Psoas muscle (tissue), 7 donors: ENCODE measurements at regions not wholly inside any gene's neighbourhood (a gene's known extent, or its start where the extent isn't known, plus 50 kb on each side); places are given as distances from the start of the nearest gene placed in this dataset.

Experiments used
- ATAC-seq, 4 donors: fragments of 200-7000 bp; cut with Tn5 transposase; one replicate each; pipeline ENCODE4 v1.9.1; 2020; ENCODE audit warnings: moderate library complexity in 3 of 4, mild to moderate bottlenecking in 2 of 4
- DNase-seq, 2 donors: peaks; one replicate each; pipeline ENCODE4 v3.0.0-alpha.2; 2020
- H3K27ac ChIP-seq: fragments of 200-600 bp; one replicate; pipeline ENCODE4 v1.8.0; 2022
- H3K27me3 ChIP-seq, 3 donors: fragments of 200-600 bp in 1 of 3; one replicate each; pipeline versions ENCODE4 v1.6.1 to v1.8.0; 2013 to 2022; ENCODE audit warnings: low read length in 2 of 3, mild to moderate bottlenecking in 2 of 3, moderate library complexity in 1 of 3; ENCODE audit not compliant: insufficient read depth in 3 of 3
- H3K36me3 ChIP-seq, 2 donors: fragments of 200-600 bp in 1 of 2; one replicate each; pipeline versions ENCODE4 v1.6.1 to v1.8.0; 2013 to 2022; ENCODE audit warnings: low read depth in 1 of 2, mild to moderate bottlenecking in 1 of 2, moderate library complexity in 1 of 2; ENCODE audit not compliant: insufficient read depth in 1 of 2
- H3K4me1 ChIP-seq: fragments of 200-600 bp; one replicate; pipeline ENCODE4 v1.8.0; 2022
- H3K4me3 ChIP-seq: fragments of 200-600 bp; one replicate; pipeline ENCODE4 v1.8.0; 2022; ENCODE audit warnings: mild to moderate bottlenecking
- H3K9me3 ChIP-seq: fragments of 200-600 bp; one replicate; pipeline ENCODE4 v1.8.0; 2022
- CTCF ChIP-seq: fragments of 200-600 bp; IDR thresholded peaks from one replicate; pipeline ENCODE4 v1.8.0; 2022; ENCODE audit warnings: antibody characterized with exemption
- WGBS, 3 donors: extraction: QIAGEN DNeasy Blood & Tissue Kit; methylation state at CpG; one replicate each; pipeline versions ENCODE4 v1.1.6 to v1.1.7; 2013; 5-methylcytosine and 5-hydroxymethylcytosine counted together
- intact Hi-C, 2 donors: fragments of 100-400 bp; cut with DNase I; formaldehyde crosslinking; loops; one replicate each; pipeline versions ENCODE4 v1.11.0 to v1.14.2; 2022
- donor health status: healthy with polysubstance abuse.
- donor health status: DM: no; HTN: no; CAD: no; lungs with moderate emphysema.
- donor health status: Bipolar disorder and iron deficiency.
- donor health status: healthy.
- donor health status: DM: yes; HTN: yes; CAD: no.
- donor health status: DM: no; HTN: no; CAD: no.
- donor health status: DM: yes; HTN: yes; CAD: no.

DNA sequence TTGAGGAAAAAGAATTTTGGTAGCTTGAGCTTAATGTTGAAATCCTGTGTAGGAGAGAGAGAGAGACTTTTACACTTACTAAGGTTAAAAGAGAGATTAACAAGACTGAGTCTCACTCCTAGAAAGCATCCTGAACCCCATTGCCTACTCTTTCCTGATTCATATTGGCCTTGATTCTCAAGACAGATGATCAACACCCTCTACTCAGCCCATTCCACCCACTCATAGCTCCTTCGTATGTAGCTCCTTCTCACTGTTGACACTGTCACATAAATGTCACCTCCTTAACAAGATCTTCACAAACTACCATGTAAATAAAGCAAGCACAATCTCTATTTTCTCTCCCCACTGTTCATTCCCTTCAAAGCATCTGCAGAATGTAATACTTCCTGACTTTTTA lies 574.6 kb upstream of the LMCD1 start:
- no peak for TF ChIP-seq CTCF
- ATAC-seq (no peak), DNase-seq (no peak)
- Histone ChIP-seq H3K4me3 (no peak overlapping the region), H3K27ac (no peak overlapping the region), H3K9me3 (no peaks in the 10 kb centered on the region), H3K4me1 (no peaks in the 10 kb centered on the region), H3K27me3 (no peaks in the 10 kb centered on the region), H3K36me3 (no peaks in the 10 kb centered on the region)
- WGBS, 3 donors: 54 to 61% (median 60%) methylated on average over 1 of the region's 1 CpG
- intact Hi-C loops: no loop called here

- no peak for TF ChIP-seq CTCF
- H3K27ac ChIP-seq: no peak overlapping the region
- DNase-seq (no peak), ATAC-seq (no peak)
- H3K36me3 ChIP-seq: no peaks in the 10 kb centered on the region
- no peaks in the 10 kb centered on the region for H3K4me1 ChIP-seq
- intact Hi-C loops: no loop called here
- no peak overlapping the region for H3K4me3 ChIP-seq
- H3K9me3 ChIP-seq: no peaks in the 10 kb centered on the region
- H3K27me3 ChIP-seq: no peaks in the 10 kb centered on the region
Observed at GRCh38 chr3:7927864-7928263, 573.8 kb upstream of the LMCD1 start.

GRCh38 chr3:7929319-7929889 lies 572.2 kb upstream of the LMCD1 start:
- 54 to 63% (median 57%) methylated on average over 2 of the region's 2 CpGs for WGBS, 3 donors
- H3K9me3 ChIP-seq: no peaks in the 10 kb centered on the region
- H3K4me3 ChIP-seq: no peak overlapping the region
- no peak for DNase-seq
- no peak for TF ChIP-seq CTCF
- intact Hi-C loops: no loop called here
- no peaks in the 10 kb centered on the region for H3K36me3 ChIP-seq
- H3K27me3 ChIP-seq: no peaks in the 10 kb centered on the region
- ATAC-seq: no peak
- H3K27ac ChIP-seq: no peak overlapping the region
- H3K4me1 ChIP-seq: no peaks in the 10 kb centered on the region

GRCh38 chr3:7934362-7934761 lies 567.3 kb upstream of the LMCD1 start:
- no peaks in the 10 kb centered on the region for H3K9me3 ChIP-seq
- TF ChIP-seq CTCF: no peak
- ATAC-seq (no peak), DNase-seq (no peak)
- no peaks in the 10 kb centered on the region for H3K27me3 ChIP-seq
- no peak overlapping the region for H3K4me3 ChIP-seq
- no peaks in the 10 kb centered on the region for H3K36me3 ChIP-seq
- no peaks in the 10 kb centered on the region for H3K4me1 ChIP-seq
- WGBS, 3 donors: 62 to 71% (median 67%) methylated on average over 2 of the region's 2 CpGs
- H3K27ac ChIP-seq: no peak overlapping the region
- intact Hi-C loops: no loop called here

- H3K36me3 ChIP-seq: no peaks in the 10 kb centered on the region
- no peaks in the 10 kb centered on the region for H3K27me3 ChIP-seq
- no peak for ATAC-seq
- H3K9me3 ChIP-seq: no peaks in the 10 kb centered on the region
- intact Hi-C loops: no loop called here
- H3K4me3 ChIP-seq: no peak overlapping the region
- H3K4me1 ChIP-seq: no peaks in the 10 kb centered on the region
- DNase-seq: no peak
- TF ChIP-seq CTCF: no peak
- H3K27ac ChIP-seq: no peak overlapping the region
Observed at GRCh38 chr3:7947930-7948329, 553.7 kb upstream of the LMCD1 start.
